Inflammatory macrophage (primary cell): ENCODE measurements at regions not wholly inside any gene's neighbourhood (a gene's known extent, or its start where the extent isn't known, plus 50 kb on each side); places are given as distances from the start of the nearest gene placed in this dataset.
"Not testable (repeated sequence)": the region's sequence is repeated elsewhere in the genome, so short reads cannot be mapped to it uniquely, and the experiment has no call there.

Source experiments
- DNase-seq, 2 donors: peaks; one replicate each; pipeline ENCODE4 v3.0.0-alpha.2; 2020 to 2022

- DNase-seq, result no peak
These were observed 85.7 kb downstream of the SUCLG1 start for GRCh38 chr2:84373391-84373790.

- no peak for DNase-seq
These were observed 96.5 kb downstream of the SUCLG1 start for GRCh38 chr2:84362541-84362940.

DNA sequence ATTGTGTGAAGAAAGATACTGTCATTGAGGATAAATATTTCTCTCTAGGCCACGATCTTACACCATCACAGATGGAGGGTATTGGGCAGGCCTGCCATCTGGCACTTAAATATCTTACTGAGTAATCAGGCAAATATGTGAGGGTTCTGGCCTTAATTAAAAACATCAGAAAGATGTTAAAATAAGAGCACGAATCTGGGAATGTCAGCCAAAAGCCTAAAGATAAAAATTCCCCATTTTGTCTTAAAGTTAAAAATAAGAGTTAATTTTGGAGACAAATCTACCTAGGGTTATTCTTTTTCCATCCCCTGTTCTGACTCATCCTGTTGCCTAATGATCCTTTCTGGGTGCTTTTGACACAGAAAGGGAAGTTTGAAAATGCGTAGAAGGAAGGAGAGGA is 121.0 kb downstream of the SUCLG1 start:
- no peak for DNase-seq

DNA sequence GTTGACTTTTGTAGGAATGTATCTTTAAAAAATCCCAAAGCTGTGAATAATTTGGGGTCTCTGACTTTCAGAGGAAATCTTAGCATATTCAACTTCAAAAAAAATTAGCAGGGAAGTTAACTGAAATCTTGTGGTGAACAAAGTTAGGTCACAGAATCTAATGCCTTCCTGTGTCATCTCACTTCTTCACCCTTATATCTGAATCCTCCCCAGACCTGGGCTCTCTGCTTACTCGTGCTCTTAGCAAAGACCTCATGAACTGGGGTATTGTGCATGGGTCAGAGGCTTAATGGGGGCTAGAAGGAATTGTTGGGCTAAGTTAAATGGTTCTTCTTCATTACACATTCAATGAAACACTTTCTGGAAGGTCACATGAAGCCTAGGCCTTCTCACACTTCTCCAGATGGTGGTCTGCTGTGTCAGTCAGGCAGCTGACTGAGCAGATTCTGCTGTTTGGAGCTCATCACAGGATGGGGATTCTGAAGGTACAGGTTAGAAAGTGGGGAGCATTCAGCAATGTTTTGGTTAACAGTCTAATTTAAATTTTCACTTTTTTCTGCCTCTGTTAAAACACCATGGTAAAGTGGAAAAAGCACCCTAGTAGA is 131.3 kb downstream of the SUCLG1 start:
- no peak for DNase-seq

DNA sequence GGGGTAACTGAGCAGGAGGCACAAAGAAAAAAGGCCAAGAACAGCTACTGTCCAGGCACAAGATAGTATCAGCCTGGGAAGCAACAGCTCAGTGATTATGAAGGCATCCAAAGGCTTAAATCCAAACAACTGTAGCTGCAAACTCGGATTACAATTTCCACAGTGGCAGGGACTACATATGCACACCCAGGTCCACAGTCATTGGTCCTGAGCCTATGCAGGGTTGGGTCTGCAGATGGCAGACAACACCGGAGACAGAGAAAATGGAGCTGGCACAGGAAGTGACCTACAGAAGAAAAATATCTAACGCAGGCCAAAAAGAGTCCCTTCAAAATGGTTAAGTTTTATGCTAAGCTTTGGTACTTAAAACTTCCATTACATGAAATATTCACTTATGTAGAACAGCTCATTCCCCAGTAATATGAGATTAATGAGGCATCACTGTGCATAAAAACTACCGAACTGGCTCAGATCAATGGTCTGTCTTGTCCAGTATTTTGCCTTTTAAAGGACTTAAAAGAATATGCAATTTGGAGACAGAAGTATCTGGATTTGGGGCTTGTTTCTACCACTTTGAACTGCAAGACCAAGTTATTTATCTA is 132.1 kb downstream of the SUCLG1 start:
- DNase-seq, result no peak

GRCh38 chr2:84323890-84324289 is 135.2 kb downstream of the SUCLG1 start:
- DNase-seq, result no peak

- DNase-seq, result no peak
These were observed 138.1 kb downstream of the SUCLG1 start for GRCh38 chr2:84320940-84321339.

DNA sequence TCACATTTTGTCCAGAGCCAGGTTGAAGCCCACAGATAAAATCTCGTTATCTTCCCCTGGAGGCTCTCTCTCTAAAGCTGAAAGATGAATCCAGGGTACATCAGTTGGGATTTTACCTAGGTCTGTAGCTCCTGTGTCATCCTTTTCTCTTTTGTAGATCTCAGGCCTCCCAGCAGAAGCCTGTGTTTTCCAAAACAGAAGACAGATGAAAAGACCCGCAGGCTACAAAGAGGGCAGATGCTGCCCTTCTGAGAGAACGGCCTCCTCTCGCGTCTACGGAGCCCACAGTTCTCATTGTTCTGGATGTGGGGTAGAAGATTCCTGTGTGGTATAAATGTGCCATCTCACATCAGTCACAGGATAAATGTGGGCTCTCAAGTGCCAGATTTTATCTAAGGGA is 139.5 kb downstream of the SUCLG1 start:
- DNase-seq, result no peak

DNA sequence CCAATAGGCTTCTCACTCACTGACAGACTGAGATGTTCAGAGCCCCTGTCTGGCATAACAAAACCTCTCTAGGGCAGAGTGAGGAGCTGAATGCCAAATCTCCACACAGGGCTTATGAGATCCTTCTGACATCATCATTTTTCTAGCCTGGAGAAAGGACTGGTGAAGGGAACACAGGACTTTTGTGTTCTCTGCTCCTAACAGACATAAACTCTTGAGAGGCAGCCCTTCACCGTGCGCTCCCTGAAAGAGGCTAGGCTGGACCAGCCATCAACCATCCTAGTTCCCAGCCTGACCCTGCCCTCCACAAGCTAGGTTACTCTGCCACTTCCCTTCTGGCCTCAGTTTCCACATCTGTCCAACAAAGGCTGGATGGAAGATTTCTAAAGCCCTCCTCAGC is 141.9 kb downstream of the SUCLG1 start:
- DNase-seq, result no peak

DNA sequence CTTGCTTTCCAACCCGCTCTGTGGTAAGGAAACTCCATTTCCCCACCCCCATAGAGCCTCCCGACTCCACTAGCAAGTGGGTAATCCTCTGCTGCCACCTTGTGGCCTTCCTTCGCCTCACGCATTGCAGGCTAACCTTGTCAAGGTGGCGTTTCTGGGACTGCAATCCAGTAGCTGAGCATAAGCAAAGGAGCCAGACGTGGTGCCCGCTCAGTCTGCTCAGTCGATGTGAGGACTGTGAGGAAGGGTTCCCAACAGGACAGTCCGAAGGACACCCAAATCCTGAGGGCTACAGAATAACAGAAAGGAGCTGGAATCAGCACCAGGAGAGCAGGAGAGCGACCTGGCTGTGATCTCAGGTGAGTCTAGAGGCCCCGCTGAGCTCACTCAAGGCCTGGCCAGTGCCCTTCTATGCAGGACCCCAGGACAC is 144.2 kb downstream of the SUCLG1 start:
- peak; percentile 66 to 78 for DNase-seq

GRCh38 chr2:84314250-84314649 is 144.8 kb downstream of the SUCLG1 start:
- DNase-seq, result no peak

DNA sequence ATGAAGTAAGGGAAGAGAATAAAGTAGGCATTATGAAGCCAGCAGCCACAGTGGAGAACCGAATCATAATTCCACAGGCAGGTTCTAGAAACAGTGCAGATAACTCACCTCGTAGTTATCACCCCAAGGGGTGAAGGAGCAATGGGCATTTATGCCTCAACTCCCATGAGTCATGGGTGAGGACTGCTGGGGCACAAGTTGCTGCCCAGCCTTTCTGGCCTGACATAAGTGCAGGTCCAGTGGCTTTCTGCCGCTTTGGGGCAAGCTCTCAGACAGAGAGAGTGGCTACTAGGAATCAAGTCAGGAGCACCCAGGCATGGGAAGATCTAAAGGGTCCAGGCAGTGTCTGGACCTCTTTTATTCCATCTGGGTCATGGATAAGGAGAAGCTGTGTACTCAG is 149.8 kb downstream of the SUCLG1 start:
- no peak for DNase-seq

DNA sequence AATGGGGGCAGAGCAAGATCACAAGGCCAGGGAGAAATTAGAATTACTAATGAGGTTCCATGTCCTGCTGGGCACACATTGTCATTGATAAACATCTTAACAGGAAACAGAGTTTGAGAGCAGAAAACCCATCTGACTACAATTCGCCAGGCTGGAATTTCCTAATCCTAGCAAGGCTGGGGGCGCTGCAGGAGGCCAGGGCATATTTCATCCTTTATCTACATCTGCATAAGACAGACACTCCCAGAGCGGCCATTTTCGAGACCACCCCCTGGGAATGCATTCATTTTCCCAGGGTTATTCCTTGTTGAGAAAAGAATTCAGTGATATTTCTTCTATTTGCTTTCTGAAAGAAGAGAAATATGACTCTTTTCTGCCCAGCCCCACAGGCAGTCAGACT is 152.7 kb downstream of the SUCLG1 start:
- no peak for DNase-seq

GRCh38 chr2:84302513-84303412 is 156.3 kb downstream of the SUCLG1 start:
- peak in 1 of 2 donors; percentile 33 for DNase-seq

DNA sequence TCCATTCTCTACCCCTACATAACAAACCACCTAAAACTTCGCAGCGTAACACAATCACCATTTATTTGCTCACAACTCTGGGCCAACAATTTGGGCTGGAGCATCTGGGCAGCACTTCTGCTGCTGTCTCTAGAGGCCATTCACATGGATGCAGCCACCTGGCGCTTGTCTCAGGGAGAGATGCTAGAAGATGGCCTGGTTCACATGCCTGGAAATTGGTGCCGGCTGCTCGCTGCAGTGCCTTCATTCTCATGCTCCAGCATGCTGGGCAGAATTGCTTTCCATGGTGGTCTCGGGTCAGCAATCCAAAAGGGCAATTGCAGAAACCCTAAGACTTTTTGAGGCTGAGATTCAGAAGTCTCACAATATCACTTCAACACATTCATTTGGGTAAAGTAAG is 157.4 kb downstream of the SUCLG1 start:
- no peak for DNase-seq

GRCh38 chr2:84300696-84301029 is 158.4 kb downstream of the SUCLG1 start:
- DNase-seq, result no peak

GRCh38 chr2:84300001-84300695 is 158.9 kb downstream of the SUCLG1 start:
- not testable (repeated sequence) for DNase-seq

DNA sequence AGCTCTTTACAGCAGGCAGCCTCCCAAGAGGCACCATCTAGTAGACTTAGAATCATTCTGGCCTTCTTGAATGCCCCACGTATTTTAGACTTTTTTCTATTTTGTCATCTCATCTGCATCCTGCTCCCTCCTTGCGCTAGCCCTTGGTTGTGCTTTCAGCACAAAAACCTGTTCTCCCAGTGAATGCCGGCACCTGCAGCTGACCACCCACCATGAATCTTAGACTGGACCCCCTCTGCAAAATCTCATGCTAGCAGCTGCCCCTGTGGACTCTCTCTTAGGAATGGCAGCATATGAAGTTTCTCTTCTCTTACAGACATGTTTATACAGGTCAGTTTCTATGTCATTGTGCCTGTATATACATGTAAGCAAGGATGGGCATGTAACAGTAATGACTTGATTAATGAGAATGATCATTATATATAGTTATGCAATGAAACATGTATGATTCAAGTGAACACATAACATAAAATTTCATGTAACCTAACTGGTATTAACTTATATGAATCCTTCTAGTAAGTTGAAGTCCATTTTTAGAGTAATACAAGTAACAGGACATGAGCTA is 159.8 kb downstream of the SUCLG1 start:
- no peak for DNase-seq

DNA sequence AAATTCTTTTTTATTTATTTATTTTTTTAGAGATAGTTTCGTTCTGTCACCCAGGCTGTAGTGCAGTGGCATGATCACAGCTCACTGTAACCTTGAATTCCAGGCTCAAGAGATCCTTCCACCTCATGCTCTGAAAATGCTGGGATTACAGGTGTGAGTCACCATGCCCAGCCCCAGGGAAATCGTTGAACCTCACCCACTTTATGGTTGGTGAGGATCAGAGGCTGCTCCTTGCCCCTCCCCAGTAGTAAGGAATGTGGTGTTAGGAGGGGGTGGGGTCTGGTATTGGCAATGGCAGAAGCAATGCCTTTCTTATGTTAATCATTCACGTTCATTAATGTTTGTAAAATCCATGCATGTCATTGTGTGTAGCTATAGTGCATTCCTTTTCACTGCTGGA is 161.9 kb downstream of the SUCLG1 start:
- DNase-seq, result no peak

DNA sequence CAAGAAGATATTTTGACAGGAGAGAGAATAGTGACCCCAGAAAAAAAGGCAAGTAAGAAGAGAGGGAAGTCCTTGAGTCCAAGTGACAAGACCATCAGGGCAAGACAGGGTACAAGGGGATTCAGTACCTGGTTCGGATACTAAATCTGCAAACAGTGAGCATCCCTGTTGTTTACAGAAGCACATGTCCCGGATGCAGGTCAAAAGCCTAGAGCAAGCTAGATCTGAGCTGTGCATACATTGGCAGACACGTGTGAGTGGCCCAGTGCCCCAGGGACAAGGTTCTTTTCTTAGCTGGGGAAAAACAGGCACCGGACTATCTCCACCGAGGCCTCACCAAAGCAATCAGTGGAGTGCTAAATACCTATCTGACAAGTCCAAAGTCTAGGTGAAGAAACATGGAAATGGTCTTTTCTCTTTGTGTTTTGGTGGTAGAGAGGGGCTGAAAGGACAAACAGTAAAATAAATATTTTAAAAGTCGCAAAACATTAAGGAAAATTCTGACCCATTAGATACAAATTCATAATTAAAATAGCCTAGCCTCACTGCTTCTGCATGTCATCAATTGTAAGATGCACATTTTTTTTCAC is 165.2 kb downstream of the SUCLG1 start:
- DNase-seq, result no peak

GRCh38 chr2:84292545-84292944 is 166.5 kb downstream of the SUCLG1 start:
- DNase-seq, result no peak

DNA sequence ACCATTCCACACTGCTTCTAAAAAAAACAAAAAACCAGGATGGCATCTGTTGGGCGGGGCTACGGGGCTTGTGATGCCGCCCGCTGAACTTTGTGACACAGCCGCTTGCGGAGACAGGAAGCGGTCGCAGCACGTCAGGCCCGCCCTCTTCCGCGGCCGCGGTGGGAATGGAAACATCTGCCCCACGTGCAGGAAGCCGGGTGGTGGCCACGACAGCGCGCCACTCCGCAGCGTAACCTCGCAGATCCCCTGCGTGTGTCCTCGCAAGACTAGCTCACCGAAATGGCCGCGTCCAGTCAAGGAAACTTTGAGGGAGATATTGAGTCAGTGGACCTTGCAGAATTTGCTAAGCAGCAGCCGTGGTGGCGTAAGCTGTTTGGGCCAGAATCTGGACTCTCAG is 168.5 kb downstream of the SUCLG1 start:
- DNase-seq, result no peak

DNA sequence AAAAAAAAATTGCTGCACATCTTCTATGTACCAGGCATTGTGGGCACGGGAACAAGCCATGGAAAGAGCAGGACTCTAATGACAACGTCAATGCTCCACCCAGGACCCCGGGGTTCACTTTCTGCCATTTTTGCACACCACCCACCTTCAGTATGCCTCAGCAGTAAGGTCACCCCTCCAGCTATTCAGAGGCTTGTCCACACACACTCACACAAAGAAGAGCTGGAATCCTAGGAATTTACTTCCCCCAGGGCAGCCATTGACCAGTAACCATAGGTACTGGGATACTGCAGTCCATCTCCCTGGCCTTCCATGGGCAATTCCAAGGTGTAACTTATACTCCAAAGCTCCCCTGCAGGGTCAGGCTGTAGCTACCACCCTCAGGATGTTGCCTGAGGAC is 170.8 kb downstream of the SUCLG1 start:
- no peak for DNase-seq
